ENCODE measurements at regions not wholly inside any gene's neighbourhood (a gene's known extent, or its start where the extent isn't known, plus 50 kb on each side); places are given as distances from the start of the nearest gene placed in this dataset.

- TF ChIP-seq CTCF (IDR thresholded peaks at IDR 0.05) (no peak), POLR2A (IDR thresholded peaks at IDR 0.05) (no peak)
Measured at GRCh38 chr18:38805256-38805655, 1239.7 kb upstream of the CELF4 start.
